ENCODE measurements at regions not wholly inside any gene's neighbourhood (a gene's known extent, or its start where the extent isn't known, plus 50 kb on each side); places are given as distances from the start of the nearest gene placed in this dataset.
A peak's percentile ranks its signal among the peaks of the same experiment; 100 is the strongest.

GRCh38 chr2:190121971-190122370, 59.4 kb upstream of the MSTN start:
- H3K4me3 Mint-ChIP-seq, result no peak overlapping the region
- no peak for DNase-seq
- H3K36me3 Mint-ChIP-seq, result no peaks in the 10 kb centered on the region
- peak overlapping the region in 3 of 6 donors; percentile 7 to 28 (median 17) for H3K27ac Mint-ChIP-seq
- peaks cover 9 to 19% of the 10 kb centered on the region in 2 donors for H3K4me1 Mint-ChIP-seq
- peaks cover 0 to 6% (median 0%) of the 10 kb centered on the region in 3 donors for H3K27me3 Mint-ChIP-seq (ENCODE audit: low read depth in 3 of 3)
- no peaks in the 10 kb centered on the region for H3K9me3 Mint-ChIP-seq

- Mint-ChIP-seq H3K4me1 (peaks cover 9 to 19% of the 10 kb centered on the region in 2 donors), H3K36me3 (no peaks in the 10 kb centered on the region), H3K4me3 (no peak overlapping the region), H3K9me3 (no peaks in the 10 kb centered on the region), H3K27me3 (ENCODE audit: low read depth in 3 of 3) (peaks cover 0 to 7% (median 0%) of the 10 kb centered on the region in 3 donors), H3K27ac (no peak overlapping the region)
- DNase-seq, result no peak
These were observed 58.8 kb upstream of the MSTN start for GRCh38 chr2:190121305-190121704.

GRCh38 chr2:190119923-190120590, 57.5 kb upstream of the MSTN start:
- Mint-ChIP-seq H3K4me3 (peak overlapping the region in 3 of 5 donors; percentile 63 to 73 (median 67)), H3K9me3 (no peaks in the 10 kb centered on the region)

GRCh38 chr2:190119257-190119656, 56.7 kb upstream of the MSTN start:
- no peaks in the 10 kb centered on the region for H3K9me3 Mint-ChIP-seq
- peaks cover 0 to 7% (median 2%) of the 10 kb centered on the region in 3 donors for H3K27me3 Mint-ChIP-seq (ENCODE audit: low read depth in 3 of 3)
- DNase-seq, result peak; percentile 27 to 58 (median 34)
- H3K27ac Mint-ChIP-seq, result peak overlapping the region in 3 of 6 donors; percentile 29 to 60 (median 51)
- H3K4me1 Mint-ChIP-seq, result peaks cover 9 to 19% of the 10 kb centered on the region in 2 donors
- no peaks in the 10 kb centered on the region for H3K36me3 Mint-ChIP-seq
- H3K4me3 Mint-ChIP-seq, result peak overlapping the region; percentile 27 to 73 (median 63)

More at GRCh38 chr2:190119923-190120590, 57.5 kb upstream of the MSTN start:
- DNase-seq, result peak in 1 of 3 donors; percentile 11
- no peaks in the 10 kb centered on the region for H3K36me3 Mint-ChIP-seq
- H3K27me3 Mint-ChIP-seq (ENCODE audit: low read depth in 3 of 3), result peaks cover 0 to 7% (median 0%) of the 10 kb centered on the region in 3 donors
- peak overlapping the region in 4 of 6 donors; percentile 28 to 60 (median 40) for H3K27ac Mint-ChIP-seq
- peaks cover 9 to 19% of the 10 kb centered on the region in 2 donors for H3K4me1 Mint-ChIP-seq

GRCh38 chr2:190117305-190117704, 54.8 kb upstream of the MSTN start:
- Mint-ChIP-seq H3K4me1 (peaks cover 9 to 15% of the 10 kb centered on the region in 2 donors), H3K9me3 (no peaks in the 10 kb centered on the region), H3K36me3 (no peaks in the 10 kb centered on the region), H3K27ac (no peak overlapping the region), H3K27me3 (ENCODE audit: low read depth in 3 of 3) (peaks cover 0 to 7% (median 2%) of the 10 kb centered on the region in 3 donors), H3K4me3 (no peak overlapping the region)
- DNase-seq, result no peak

- Mint-ChIP-seq H3K4me3 (no peak overlapping the region), H3K4me1 (no peaks in the 10 kb centered on the region), H3K36me3 (no peaks in the 10 kb centered on the region), H3K27me3 (ENCODE audit: low read depth in 3 of 3) (peaks cover 2 to 6% (median 2%) of the 10 kb centered on the region in 3 donors), H3K27ac (no peak overlapping the region), H3K9me3 (no peaks in the 10 kb centered on the region)
- DNase-seq, result no peak
These were observed 50.5 kb upstream of the MSTN start for GRCh38 chr2:190113000-190113399.
